Heart left ventricle (tissue), 13 donors: ENCODE measurements at regions not wholly inside any gene's neighbourhood (a gene's known extent, or its start where the extent isn't known, plus 50 kb on each side); places are given as distances from the start of the nearest gene placed in this dataset.

Source experiments
- POLR2A ChIP-seq, 2 donors: fragments of 450-650 bp; IDR thresholded peaks; one replicate each; pipeline ENCODE4 v1.6.1; 2017; ENCODE audit warnings: antibody characterized with exemption in 2 of 2, mild to moderate bottlenecking in 2 of 2, moderate library complexity in 2 of 2
- TF ChIP-seq, protein P1 (sequence below), 12 donors: fragments of 200-600 bp; sonication (generic) in 4 of 12; IDR thresholded peaks; one replicate each; pipeline versions ENCODE4 v1.5.0 to v1.8.0; 2018 to 2022; ENCODE audit warnings: antibody characterized with exemption in 12 of 12, mild to moderate bottlenecking in 5 of 12
- donor health status: ischemic (EF 13 %, LVEDD 7.1; RV severe dilation, severe dysfunction).
- donor health status: DM: no; HTN: yes; CAD: no.
- donor health status: DM: no; HTN: no; CAD: no.
- donor health status: ischemic (EF 25% LVEDD 6.9; RV normal size, moderate dysfunction).
- donor health status: ischemic (EF 25% LVEDD 5.7; RV mildly dilated, moderate dysfunction).
- donor health status: ischemic (EF 35%, LVEDD 5.7; RV mildly dilated, moderate dysfunction).
- donor health status: nonischemic (EF 11% LVEDD 7.7; RV severe dilation, severe dysfunction).
- donor health status: DM: yes; HTN: yes; CAD: no.
- donor health status: PGD.
- donor health status: ischemic (EF 29% LVEDD 5.4; RV normal size, mild dysfunction).
- donor health status: nonischemic (EF 23%, LVEDD 6.1; RV moderate dilation, normal function).

DNA sequence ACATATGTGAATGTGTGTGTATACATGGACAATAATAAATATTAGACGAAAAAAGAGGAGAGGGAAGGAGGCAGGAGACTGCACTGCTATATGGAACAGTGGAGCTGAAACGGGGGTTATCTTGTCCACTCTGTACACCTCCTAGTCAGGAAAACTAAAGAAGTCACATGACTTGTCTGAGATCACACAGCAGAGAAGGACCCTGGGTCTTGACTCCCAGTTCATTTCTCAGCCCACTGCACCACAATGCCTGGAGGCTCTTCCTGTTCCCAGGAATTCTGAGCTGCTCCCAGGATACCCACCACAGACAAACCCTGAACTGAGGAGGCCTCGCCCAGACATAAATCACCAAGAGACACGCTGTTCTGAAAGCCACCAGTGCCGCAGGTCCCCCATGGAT is 349.6 kb downstream of the CTTN start:
- TF ChIP-seq, protein P1, sequence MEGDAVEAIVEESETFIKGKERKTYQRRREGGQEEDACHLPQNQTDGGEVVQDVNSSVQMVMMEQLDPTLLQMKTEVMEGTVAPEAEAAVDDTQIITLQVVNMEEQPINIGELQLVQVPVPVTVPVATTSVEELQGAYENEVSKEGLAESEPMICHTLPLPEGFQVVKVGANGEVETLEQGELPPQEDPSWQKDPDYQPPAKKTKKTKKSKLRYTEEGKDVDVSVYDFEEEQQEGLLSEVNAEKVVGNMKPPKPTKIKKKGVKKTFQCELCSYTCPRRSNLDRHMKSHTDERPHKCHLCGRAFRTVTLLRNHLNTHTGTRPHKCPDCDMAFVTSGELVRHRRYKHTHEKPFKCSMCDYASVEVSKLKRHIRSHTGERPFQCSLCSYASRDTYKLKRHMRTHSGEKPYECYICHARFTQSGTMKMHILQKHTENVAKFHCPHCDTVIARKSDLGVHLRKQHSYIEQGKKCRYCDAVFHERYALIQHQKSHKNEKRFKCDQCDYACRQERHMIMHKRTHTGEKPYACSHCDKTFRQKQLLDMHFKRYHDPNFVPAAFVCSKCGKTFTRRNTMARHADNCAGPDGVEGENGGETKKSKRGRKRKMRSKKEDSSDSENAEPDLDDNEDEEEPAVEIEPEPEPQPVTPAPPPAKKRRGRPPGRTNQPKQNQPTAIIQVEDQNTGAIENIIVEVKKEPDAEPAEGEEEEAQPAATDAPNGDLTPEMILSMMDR (IDR thresholded peaks at IDR 0.05): no peak
- TF ChIP-seq POLR2A (IDR thresholded peaks at IDR 0.05): no peak
